ENCODE measurements at regions not wholly inside any gene's neighbourhood (a gene's known extent, or its start where the extent isn't known, plus 50 kb on each side); places are given as distances from the start of the nearest gene placed in this dataset.

DNA sequence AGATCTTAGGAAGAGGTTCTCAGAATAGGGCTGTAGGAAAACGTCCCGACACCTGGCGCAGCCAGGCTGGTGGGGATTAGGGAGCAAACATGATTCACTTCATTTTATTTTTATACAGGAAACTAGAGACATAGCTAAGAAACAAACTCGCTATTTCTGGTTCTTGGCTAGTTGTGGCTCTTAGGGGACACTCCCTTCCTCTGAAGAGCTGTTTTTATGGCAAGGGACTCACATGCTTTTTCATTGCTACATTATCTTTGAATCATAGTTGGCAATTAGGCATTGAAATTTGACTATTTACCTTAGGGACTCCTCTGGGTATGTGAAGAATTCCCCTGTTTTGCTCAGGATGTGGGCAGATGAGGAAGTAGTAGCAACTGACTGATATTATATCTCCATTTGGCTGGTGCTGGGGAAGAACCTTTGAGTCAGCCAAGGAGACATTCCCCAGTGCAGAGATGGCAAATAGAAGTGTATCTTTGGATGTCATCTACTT lies 174.5 kb downstream of the SMIM20 start:
- Mint-ChIP-seq H3K4me1 (peaks cover 13% of the 10 kb centered on the region), H3K9me3 (ENCODE audit: insufficient read depth) (peaks cover 10% of the 10 kb centered on the region), H3K4me3 (peak overlapping the region; percentile 10), H3K27ac (peak overlapping the region; percentile 2), H3K27me3 (no peaks in the 10 kb centered on the region)
- ChIA-PET POLR2A (interaction anchor here (0.7 kb wide), 1 partner anchor 130 kb away, joined by 3 read pairs; no protein-coding TSS in a partner anchor), CTCF (interaction anchor here (1.3 to 1.7 kb wide), 2 partner anchors 237 to 247 kb away, joined by 3 to 5 read pairs; no protein-coding TSS in a partner anchor)
- Histone ChIP-seq H3K9me3 (ENCODE audit: control extremely low read depth in 1 of 3, control insufficient read depth in 2 of 3, insufficient read depth in 1 of 3, low read length in 2 of 3) (peaks cover 4 to 14% (median 7%) of the 10 kb centered on the region in 3 donors), H3K4me3 (ENCODE audit: control extremely low read depth in 1 of 5, extremely low read depth in 1 of 5, insufficient read depth in 1 of 5, low read depth in 2 of 5, low read length in 4 of 5) (no peak overlapping the region), H3K27ac (ENCODE audit: low read length in 2 of 2) (no peak overlapping the region), H3K9ac (ENCODE audit: low read length) (no peak overlapping the region), H4K20me1 (ENCODE audit: control insufficient read depth, insufficient read depth, low read length, poor library complexity, severe bottlenecking) (no peaks in the 10 kb centered on the region), H3K79me2 (ENCODE audit: control insufficient read depth, insufficient read depth, low read length) (no peaks in the 10 kb centered on the region), H3K4me2 (replicated peaks; ENCODE audit: low read depth, low read length, poor library complexity, severe bottlenecking) (peak overlapping the region; percentile 13), H3K27me3 (replicated peaks in 1 of 4; ENCODE audit: control extremely low read depth in 1 of 4, control insufficient read depth in 3 of 4, insufficient read depth in 4 of 4, low read length in 3 of 4) (peaks cover 0 to 4% (median 0%) of the 10 kb centered on the region in 4 experiments), H3K36me3 (replicated peaks in 1 of 2; ENCODE audit: control extremely low read depth in 1 of 2, control insufficient read depth in 1 of 2, extremely low read depth in 1 of 2, insufficient read depth in 2 of 2, low read length in 1 of 2) (no peaks in the 10 kb centered on the region), H2AFZ (ENCODE audit: insufficient read depth, low read depth, low read length, poor library complexity, severe bottlenecking) (no peak overlapping the region), H3K4me1 (ENCODE audit: control insufficient read depth in 2 of 2, insufficient read depth in 2 of 2, low read length in 2 of 2) (peaks cover 13 to 14% of the 10 kb centered on the region in 2 donors)
- peak; percentile 83 for ATAC-seq (ENCODE audit: low read depth)
- intact Hi-C loops (cut with micrococcal nuclease), result no loop called here
- no CpG with 5 or more reads among the region's 4 CpGs for WGBS (ENCODE audit: insufficient coverage)
- DNase-seq, result peak; percentile 64
- TF ChIP-seq, protein P1, sequence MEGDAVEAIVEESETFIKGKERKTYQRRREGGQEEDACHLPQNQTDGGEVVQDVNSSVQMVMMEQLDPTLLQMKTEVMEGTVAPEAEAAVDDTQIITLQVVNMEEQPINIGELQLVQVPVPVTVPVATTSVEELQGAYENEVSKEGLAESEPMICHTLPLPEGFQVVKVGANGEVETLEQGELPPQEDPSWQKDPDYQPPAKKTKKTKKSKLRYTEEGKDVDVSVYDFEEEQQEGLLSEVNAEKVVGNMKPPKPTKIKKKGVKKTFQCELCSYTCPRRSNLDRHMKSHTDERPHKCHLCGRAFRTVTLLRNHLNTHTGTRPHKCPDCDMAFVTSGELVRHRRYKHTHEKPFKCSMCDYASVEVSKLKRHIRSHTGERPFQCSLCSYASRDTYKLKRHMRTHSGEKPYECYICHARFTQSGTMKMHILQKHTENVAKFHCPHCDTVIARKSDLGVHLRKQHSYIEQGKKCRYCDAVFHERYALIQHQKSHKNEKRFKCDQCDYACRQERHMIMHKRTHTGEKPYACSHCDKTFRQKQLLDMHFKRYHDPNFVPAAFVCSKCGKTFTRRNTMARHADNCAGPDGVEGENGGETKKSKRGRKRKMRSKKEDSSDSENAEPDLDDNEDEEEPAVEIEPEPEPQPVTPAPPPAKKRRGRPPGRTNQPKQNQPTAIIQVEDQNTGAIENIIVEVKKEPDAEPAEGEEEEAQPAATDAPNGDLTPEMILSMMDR (IDR thresholded peaks at IDR 0.05), result no peak
- TF ChIP-seq EZH2 (IDR thresholded peaks at IDR 0.05; ENCODE audit: borderline replicate concordance, insufficient read depth, low read depth, low read length, poor library complexity, severe bottlenecking), result no peak

DNA sequence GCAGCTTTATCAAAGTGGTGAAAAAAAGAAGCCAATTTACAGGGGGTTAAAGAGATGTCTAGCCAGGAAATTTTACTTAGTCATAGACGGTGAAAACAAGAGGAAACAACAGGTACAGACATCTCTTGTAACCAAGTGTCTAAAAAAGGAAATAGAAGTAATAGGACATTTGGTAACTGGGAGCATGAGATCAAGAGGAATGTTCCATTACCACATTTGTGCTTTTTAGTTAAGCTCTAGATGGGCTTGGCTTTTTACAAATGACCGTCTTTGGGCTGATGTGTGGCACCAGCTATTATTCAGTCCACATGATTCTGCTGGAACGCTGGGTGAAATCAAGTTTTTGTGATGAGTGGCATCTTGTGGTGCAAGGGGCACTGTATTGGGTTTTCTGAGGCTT lies 179.5 kb downstream of the SMIM20 start:
- intact Hi-C loops (cut with micrococcal nuclease), result no loop called here
- Histone ChIP-seq H3K4me3 (ENCODE audit: control extremely low read depth in 1 of 5, extremely low read depth in 1 of 5, insufficient read depth in 1 of 5, low read depth in 2 of 5, low read length in 4 of 5) (no peak overlapping the region), H3K27ac (ENCODE audit: low read length in 2 of 2) (no peak overlapping the region), H3K27me3 (replicated peaks in 1 of 4; ENCODE audit: control extremely low read depth in 1 of 4, control insufficient read depth in 3 of 4, insufficient read depth in 4 of 4, low read length in 3 of 4) (no peaks in the 10 kb centered on the region), H3K4me2 (replicated peaks; ENCODE audit: low read depth, low read length, poor library complexity, severe bottlenecking) (no peak overlapping the region), H3K79me2 (ENCODE audit: control insufficient read depth, insufficient read depth, low read length) (no peaks in the 10 kb centered on the region), H4K20me1 (ENCODE audit: control insufficient read depth, insufficient read depth, low read length, poor library complexity, severe bottlenecking) (no peaks in the 10 kb centered on the region), H2AFZ (ENCODE audit: insufficient read depth, low read depth, low read length, poor library complexity, severe bottlenecking) (no peak overlapping the region), H3K36me3 (replicated peaks in 1 of 2; ENCODE audit: control extremely low read depth in 1 of 2, control insufficient read depth in 1 of 2, extremely low read depth in 1 of 2, insufficient read depth in 2 of 2, low read length in 1 of 2) (no peaks in the 10 kb centered on the region), H3K9me3 (ENCODE audit: control extremely low read depth in 1 of 3, control insufficient read depth in 2 of 3, insufficient read depth in 1 of 3, low read length in 2 of 3) (peaks cover 4 to 20% (median 9%) of the 10 kb centered on the region in 3 donors), H3K4me1 (ENCODE audit: control insufficient read depth in 2 of 2, insufficient read depth in 2 of 2, low read length in 2 of 2) (peaks cover 3 to 6% of the 10 kb centered on the region in 2 donors), H3K9ac (ENCODE audit: low read length) (no peak overlapping the region)
- ATAC-seq (ENCODE audit: low read depth), result no peak
- Mint-ChIP-seq H3K9me3 (ENCODE audit: insufficient read depth) (peaks cover 19% of the 10 kb centered on the region), H3K27ac (no peak overlapping the region), H3K4me1 (peaks cover 4% of the 10 kb centered on the region), H3K27me3 (no peaks in the 10 kb centered on the region), H3K4me3 (no peak overlapping the region)
- ChIA-PET CTCF (interaction anchor here (0.8 to 4.7 kb wide), 3 partner anchors 11 to 52 kb away, joined by 3 to 35 read pairs (median 3); no protein-coding TSS in a partner anchor), POLR2A (no interaction called here)
- 0% methylated on average over 1 of the region's 3 CpGs for WGBS (ENCODE audit: insufficient coverage)
- DNase-seq, result no peak
- TF ChIP-seq EZH2 (IDR thresholded peaks at IDR 0.05; ENCODE audit: borderline replicate concordance, insufficient read depth, low read depth, low read length, poor library complexity, severe bottlenecking), result no peak
- TF ChIP-seq, protein P1 (IDR thresholded peaks at IDR 0.05), result no peak
